ENCODE measurements at regions not wholly inside any gene's neighbourhood (a gene's known extent, or its start where the extent isn't known, plus 50 kb on each side); places are given as distances from the start of the nearest gene placed in this dataset.

DNA sequence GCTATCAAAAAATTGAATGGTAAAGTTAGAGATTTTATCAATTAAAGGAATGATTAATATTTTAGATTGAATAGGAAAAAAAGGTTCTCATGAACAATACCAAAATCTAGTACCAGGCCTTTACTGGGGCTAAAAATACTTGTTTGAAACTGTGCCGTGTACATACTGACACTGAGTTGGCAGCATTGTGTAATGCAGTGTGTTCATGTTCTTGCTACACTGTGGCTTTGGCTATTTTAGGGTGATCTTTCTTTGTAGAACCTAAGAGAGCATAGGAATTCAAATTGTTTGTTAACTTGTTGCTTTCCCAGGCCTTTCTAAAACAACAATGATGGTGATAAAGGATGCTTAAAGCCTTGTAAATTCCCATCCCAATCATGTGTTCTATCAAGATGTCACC lies 80.9 kb downstream of the KIF4B start:
- H3K9me3 ChIP-seq (ENCODE audit: control insufficient read depth in 2 of 3, insufficient read depth in 1 of 3, low read length in 3 of 3) = no peaks in the 10 kb centered on the region
- TF ChIP-seq, protein P1, sequence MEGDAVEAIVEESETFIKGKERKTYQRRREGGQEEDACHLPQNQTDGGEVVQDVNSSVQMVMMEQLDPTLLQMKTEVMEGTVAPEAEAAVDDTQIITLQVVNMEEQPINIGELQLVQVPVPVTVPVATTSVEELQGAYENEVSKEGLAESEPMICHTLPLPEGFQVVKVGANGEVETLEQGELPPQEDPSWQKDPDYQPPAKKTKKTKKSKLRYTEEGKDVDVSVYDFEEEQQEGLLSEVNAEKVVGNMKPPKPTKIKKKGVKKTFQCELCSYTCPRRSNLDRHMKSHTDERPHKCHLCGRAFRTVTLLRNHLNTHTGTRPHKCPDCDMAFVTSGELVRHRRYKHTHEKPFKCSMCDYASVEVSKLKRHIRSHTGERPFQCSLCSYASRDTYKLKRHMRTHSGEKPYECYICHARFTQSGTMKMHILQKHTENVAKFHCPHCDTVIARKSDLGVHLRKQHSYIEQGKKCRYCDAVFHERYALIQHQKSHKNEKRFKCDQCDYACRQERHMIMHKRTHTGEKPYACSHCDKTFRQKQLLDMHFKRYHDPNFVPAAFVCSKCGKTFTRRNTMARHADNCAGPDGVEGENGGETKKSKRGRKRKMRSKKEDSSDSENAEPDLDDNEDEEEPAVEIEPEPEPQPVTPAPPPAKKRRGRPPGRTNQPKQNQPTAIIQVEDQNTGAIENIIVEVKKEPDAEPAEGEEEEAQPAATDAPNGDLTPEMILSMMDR (IDR thresholded peaks at IDR 0.05; ENCODE audit: borderline replicate concordance, extremely low read depth, insufficient read depth) = no peak
- no peaks in the 10 kb centered on the region for H3K36me3 ChIP-seq (ENCODE audit: control insufficient read depth in 2 of 3, insufficient read depth in 3 of 3, low read length in 3 of 3)
- H3K27me3 ChIP-seq (ENCODE audit: control insufficient read depth, insufficient read depth, low read length) = no peaks in the 10 kb centered on the region
- intact Hi-C loops (cut with DNase I) = no loop called here
- no peaks in the 10 kb centered on the region for H3K4me1 ChIP-seq (ENCODE audit: control insufficient read depth in 2 of 3, insufficient read depth in 2 of 3, low read depth in 1 of 3, low read length in 3 of 3)
- no peak overlapping the region for H3K4me3 ChIP-seq (ENCODE audit: low read length in 3 of 3)
- DNase-seq (no peak), FAIRE-seq (no peak)
- H3K9ac ChIP-seq (ENCODE audit: low read length in 3 of 3) = no peak overlapping the region
- H3K27ac ChIP-seq (ENCODE audit: low read depth in 2 of 2, low read length in 2 of 2) = no peak overlapping the region

DNA sequence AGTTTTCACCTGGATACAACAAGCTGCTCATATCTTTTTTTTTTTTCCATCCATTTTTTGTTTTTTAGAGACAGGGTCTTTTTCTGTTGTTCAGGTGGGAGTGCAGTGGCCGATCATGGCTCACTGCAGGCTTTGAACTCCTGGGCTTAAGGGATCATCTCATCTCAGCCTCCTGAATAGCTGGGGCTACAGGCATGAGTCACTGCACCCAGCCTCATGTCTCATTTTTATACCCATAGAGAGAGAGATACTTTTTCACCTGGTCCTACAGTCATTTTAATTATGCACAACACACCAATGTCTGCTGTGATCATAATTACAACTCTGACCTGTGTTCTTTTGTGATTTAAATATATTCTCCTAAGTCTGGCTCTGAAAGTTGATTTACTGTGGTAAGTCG lies 84.4 kb downstream of the KIF4B start:
- DNase-seq (no peak), FAIRE-seq (no peak)
- H3K27ac ChIP-seq (ENCODE audit: low read depth in 2 of 2, low read length in 2 of 2) = no peak overlapping the region
- H3K9ac ChIP-seq (ENCODE audit: low read length in 3 of 3) = no peak overlapping the region
- H3K4me3 ChIP-seq (ENCODE audit: low read length in 3 of 3) = no peak overlapping the region
- no peaks in the 10 kb centered on the region for H3K9me3 ChIP-seq (ENCODE audit: control insufficient read depth in 2 of 3, insufficient read depth in 1 of 3, low read length in 3 of 3)
- intact Hi-C loops (cut with DNase I) = no loop called here
- TF ChIP-seq, protein P1 (IDR thresholded peaks at IDR 0.05; ENCODE audit: borderline replicate concordance, extremely low read depth, insufficient read depth) = no peak
- H3K4me1 ChIP-seq (ENCODE audit: control insufficient read depth in 2 of 3, insufficient read depth in 2 of 3, low read depth in 1 of 3, low read length in 3 of 3) = no peaks in the 10 kb centered on the region
- H3K27me3 ChIP-seq (ENCODE audit: control insufficient read depth, insufficient read depth, low read length) = no peaks in the 10 kb centered on the region
- no peaks in the 10 kb centered on the region for H3K36me3 ChIP-seq (ENCODE audit: control insufficient read depth in 2 of 3, insufficient read depth in 3 of 3, low read length in 3 of 3)

DNA sequence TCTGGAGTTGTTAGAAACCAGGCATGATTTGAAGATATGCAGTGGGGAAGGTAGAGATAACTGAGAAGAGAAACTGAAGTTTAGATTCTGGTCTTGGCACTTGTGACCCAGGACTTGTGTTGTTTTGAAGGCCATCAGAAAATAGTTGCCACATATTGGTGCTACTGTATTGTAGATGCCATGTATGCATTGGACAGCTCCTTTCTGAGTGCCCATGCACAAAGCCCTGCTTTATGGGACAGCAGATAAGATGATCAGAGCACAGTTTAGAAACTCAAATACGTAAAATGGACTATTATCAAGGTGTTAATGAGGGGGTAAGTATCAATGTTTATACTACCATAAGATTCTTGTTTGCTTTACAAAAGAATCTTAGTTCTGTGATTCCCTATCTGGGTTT lies 84.9 kb downstream of the KIF4B start:
- Histone ChIP-seq H3K36me3 (ENCODE audit: control insufficient read depth in 2 of 3, insufficient read depth in 3 of 3, low read length in 3 of 3) (no peaks in the 10 kb centered on the region), H3K4me3 (ENCODE audit: low read length in 3 of 3) (no peak overlapping the region), H3K9me3 (ENCODE audit: control insufficient read depth in 2 of 3, insufficient read depth in 1 of 3, low read length in 3 of 3) (no peaks in the 10 kb centered on the region), H3K9ac (ENCODE audit: low read length in 3 of 3) (no peak overlapping the region), H3K27ac (ENCODE audit: low read depth in 2 of 2, low read length in 2 of 2) (no peak overlapping the region), H3K27me3 (ENCODE audit: control insufficient read depth, insufficient read depth, low read length) (no peaks in the 10 kb centered on the region), H3K4me1 (ENCODE audit: control insufficient read depth in 2 of 3, insufficient read depth in 2 of 3, low read depth in 1 of 3, low read length in 3 of 3) (no peaks in the 10 kb centered on the region)
- TF ChIP-seq, protein P1 (IDR thresholded peaks at IDR 0.05; ENCODE audit: borderline replicate concordance, extremely low read depth, insufficient read depth) = no peak
- DNase-seq (no peak), FAIRE-seq (no peak)
- intact Hi-C loops (cut with DNase I) = no loop called here

DNA sequence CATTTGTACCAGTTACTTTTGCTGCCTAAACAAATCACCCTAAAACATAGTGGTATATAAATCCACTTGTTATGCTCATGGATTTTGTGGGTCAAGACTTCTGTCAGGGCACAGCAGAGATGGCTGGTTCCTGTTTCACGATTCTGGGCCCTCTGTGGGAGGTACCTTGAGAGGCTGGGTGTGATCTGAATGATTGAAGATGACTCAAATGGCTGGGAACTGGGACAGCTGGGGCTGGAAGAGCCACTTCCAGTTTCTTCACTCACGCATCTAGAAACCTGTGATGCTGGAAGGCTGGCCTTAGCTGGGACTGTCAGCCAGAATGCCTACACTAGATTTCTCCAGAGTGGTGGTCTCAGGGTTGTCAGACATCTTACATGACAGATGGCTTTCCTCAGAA lies 88.1 kb downstream of the KIF4B start:
- FAIRE-seq (no peak), DNase-seq (no peak)
- Histone ChIP-seq H3K27me3 (ENCODE audit: control insufficient read depth, insufficient read depth, low read length) (no peaks in the 10 kb centered on the region), H3K4me3 (ENCODE audit: low read length in 3 of 3) (no peak overlapping the region), H3K9ac (ENCODE audit: low read length in 3 of 3) (no peak overlapping the region), H3K4me1 (ENCODE audit: control insufficient read depth in 2 of 3, insufficient read depth in 2 of 3, low read depth in 1 of 3, low read length in 3 of 3) (no peaks in the 10 kb centered on the region), H3K27ac (ENCODE audit: low read depth in 2 of 2, low read length in 2 of 2) (no peak overlapping the region), H3K9me3 (ENCODE audit: control insufficient read depth in 2 of 3, insufficient read depth in 1 of 3, low read length in 3 of 3) (no peaks in the 10 kb centered on the region), H3K36me3 (ENCODE audit: control insufficient read depth in 2 of 3, insufficient read depth in 3 of 3, low read length in 3 of 3) (no peaks in the 10 kb centered on the region)
- intact Hi-C loops (cut with DNase I) = no loop called here
- TF ChIP-seq, protein P1 (IDR thresholded peaks at IDR 0.05; ENCODE audit: borderline replicate concordance, extremely low read depth, insufficient read depth) = no peak

Data from kidney (tissue), 13 donors.